HG02970 (cell line): ENCODE measurements at regions not wholly inside any gene's neighbourhood (a gene's known extent, or its start where the extent isn't known, plus 50 kb on each side); places are given as distances from the start of the nearest gene placed in this dataset.
"Not testable (repeated sequence)": the region's sequence is repeated elsewhere in the genome, so short reads cannot be mapped to it uniquely, and the experiment has no call there.

ENCODE experiments used
- ATAC-seq: cut with Tn5 transposase; IDR thresholded peaks from one replicate; pipeline ENCODE4 v1.9.1; 2021; ENCODE audit warnings: mild to moderate bottlenecking, moderate library complexity, moderate number of reproducible peaks; ENCODE audit not compliant: unreplicated experiment, low FRiP score

DNA sequence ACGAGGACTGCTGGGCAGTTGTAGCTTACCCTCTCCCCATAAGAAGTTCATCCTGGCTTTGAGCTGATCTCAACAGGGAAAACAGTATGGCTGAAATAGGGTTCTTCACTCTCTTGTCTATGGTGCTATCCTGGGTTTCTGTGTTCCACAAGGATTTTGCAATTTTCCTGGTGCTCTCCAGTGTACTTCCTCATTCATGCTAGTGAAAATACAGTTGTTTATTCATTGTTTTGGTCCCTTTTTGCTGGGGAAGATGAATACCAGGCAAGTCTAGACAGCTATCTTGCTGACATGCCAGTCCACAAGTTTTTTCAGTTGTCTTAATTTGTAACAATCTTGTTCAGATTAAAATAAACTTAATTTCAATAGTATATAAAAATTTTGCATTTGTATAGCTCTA, 306.5 kb downstream of the DLEU7 start:
- ATAC-seq = no peak

DNA sequence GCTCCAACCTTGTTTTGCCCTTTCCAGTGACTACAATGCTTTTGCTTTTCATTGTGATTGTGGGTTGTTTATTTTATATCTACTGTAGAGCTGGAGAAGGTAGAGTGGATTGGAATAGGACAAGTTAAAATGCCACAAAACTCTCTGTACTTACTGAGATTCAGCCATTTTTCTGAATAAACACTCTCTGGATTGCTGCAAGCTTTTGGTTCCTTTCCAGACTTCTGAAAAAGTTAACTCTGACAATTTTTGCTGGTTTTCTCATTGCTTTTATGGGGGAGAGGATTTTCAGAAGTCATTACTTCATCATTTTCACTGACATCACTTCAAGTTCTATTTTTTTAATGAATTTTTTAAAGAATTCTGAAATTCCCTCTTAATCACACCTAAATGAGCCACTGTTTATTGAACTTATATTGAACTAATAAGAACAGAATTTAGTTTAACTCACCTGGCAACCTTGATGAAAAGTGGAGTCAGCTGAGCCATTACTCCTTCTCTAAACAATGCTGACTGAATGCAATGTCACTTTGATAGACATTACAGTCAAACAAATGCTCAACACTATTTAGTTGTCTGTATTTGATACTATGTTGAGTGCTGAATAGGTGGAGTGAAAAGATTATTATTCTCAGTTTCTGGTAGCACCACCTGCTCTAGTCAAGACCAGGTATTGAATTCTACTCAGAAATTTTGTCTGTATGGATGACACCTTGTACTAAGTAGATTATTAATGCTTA, 303.5 kb downstream of the DLEU7 start:
- ATAC-seq = no peak

DNA sequence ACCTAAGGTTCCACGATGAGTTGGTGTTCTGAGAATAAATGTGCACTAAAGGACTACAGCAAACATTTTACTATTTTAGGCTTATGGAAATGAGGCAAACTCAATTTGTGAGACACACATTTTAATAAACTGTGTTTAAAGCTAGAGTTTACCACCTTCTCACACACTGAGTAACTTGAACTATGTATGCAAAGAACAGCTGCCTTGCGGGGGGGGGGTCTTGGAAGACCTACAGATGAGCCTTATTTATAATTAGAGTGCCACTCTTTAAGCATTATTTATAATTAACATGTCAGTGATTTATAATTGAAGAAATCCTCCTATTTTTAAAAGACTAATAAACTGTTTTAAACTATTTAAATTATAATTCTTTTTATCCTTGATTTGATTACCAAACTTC, 300.4 kb downstream of the DLEU7 start:
- no peak for ATAC-seq

DNA sequence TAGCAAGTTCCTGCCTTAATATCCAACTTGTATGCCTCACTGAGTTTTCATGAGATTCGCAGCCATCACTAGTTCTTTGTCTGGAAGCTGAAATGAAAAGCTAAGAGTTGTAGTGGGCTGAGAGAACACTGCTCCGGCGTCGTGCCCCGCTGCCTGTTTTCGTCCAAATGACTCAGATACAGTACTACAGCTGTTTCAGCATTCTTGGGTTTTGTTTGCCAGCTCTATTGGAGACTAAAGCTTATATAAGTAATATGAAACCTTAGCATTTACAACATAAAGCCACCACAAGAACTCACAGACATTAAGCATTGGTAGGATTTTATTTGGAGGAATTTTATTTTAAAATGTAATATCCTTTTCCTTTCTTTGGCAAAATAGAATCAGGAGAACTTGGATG, 299.7 kb downstream of the DLEU7 start:
- ATAC-seq = no peak

DNA sequence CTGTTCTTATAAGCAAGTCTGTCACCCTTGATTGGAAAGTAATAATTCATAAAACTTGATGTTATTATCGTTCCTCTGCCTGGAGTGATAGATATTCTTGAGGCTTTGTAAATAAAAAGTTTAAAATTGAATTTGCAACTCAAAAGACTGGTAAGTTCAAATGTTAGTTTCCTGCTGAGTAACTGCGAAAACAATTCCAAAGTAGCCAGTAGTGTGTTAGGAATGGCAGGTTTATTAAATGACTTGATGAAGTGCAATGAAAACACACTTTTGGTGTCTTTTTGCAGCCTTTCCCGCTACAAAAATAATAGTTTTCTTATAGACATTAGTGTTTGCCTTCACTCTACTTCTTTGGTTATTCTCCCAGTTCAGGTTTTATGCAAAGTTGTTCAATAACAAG, 299.3 kb downstream of the DLEU7 start:
- no peak for ATAC-seq

DNA sequence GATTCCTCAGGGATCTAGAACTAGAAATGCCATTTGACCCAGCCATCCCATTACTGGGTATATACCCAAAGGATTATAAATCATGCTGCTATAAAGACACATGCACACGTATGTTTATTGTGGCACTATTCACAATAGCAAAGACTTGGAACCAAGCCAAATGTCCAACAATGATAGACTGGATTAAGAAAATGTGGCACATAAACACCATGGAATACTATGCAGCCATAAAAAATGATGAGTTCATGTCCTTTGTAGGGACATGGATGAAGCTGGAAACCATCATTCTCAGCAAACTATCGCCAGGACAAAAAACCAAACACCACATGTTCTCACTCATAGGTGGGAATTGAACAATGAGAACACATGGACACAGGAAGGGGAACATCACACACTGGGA, 296.3 kb downstream of the DLEU7 start:
- not testable (repeated sequence) for ATAC-seq

DNA sequence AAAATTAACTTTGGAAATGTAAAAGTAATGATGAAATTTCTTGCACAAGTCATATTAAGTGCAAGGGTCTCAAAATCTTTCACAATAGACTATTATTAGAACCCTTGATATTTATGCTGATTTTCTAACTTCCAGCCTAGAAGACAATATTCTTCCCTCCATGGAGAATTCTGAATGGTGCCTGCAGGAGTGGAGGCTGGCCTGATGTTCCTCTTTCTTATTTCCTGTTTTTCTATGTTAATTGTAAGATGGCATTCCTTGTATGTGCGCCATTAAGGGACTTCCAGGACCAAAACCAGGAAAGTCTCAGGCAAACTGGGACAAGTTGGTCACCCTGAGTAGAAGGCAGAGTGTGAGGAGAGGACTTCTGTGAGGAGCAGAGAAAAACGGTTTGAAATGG, 294.9 kb downstream of the DLEU7 start:
- ATAC-seq = no peak

DNA sequence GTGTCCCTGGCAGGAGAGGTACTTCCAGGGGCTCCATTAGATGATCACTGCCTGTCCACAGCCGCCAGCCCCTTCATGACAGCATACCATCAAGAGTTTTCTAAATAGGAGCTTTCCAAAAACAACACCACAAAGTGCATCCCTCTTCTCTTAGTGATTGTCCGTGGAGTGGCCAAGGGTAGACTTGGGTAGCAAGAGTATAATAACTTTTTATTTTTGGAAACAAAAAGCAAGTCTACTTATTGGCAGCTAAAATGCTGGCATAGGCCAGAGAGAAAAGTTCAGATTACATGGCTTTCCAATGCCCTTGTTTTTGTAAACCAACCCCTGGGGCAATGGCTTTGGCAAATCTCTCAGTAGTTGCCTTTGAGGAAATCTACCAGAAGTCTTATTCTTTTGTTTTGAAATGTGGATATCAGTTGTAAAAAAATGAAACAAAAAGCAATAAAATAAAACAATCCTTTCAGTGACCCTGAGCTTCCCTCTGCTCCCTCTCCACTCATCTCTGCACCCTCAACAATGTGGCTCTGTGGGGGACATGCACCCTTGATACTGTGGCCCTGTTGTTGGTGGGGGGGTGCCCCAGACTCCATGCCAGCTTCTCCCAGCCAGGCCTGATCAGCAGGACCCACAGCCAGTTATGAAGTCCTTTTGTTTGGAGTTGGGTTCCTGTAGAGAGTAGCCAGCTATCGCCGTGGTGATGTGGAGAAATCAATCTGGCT, 294.1 kb downstream of the DLEU7 start:
- ATAC-seq = no peak

DNA sequence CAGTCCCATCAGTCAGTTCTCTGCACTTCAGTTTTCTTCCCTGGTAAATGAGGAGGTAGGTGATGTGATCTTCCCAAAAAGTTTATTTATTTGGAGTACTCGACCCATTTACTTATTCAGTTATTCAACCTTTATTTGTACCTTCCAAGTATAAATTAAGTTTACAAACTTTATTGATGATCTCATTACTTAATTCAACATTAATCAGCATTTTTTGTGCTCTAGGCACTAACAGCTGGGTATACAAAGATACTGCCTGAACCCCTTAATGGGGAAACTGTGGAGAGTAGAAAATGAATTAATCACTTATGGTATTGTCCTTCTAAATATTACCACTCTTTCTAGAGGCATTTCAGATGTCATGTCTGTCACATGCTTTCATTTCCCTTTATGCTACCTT, 293.3 kb downstream of the DLEU7 start:
- no peak for ATAC-seq

DNA sequence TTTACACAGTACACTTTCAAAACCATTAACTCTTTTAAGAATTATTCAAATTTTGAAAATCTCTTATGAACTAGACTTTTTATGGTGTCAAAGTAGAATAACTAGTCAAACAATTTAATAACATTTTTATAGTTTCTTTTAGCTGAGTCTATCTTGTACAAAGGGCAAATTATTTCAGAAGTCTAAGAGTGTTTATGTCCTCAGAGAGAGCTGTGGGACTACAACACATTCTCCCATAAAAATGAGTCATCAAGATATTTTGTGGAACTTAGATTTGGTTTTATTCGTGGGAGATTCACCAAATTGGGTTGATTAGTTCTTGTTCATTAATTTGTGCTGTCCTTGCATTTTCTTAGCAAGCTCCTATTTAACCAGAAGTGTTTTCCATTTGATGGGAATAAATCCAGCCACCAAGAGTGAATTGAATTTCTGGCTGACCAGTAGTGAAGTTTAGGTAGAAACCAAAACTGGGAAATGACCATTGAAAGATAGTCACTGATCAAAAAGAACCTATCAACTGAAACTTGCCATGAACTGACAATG, 291.0 kb downstream of the DLEU7 start:
- no peak for ATAC-seq

DNA sequence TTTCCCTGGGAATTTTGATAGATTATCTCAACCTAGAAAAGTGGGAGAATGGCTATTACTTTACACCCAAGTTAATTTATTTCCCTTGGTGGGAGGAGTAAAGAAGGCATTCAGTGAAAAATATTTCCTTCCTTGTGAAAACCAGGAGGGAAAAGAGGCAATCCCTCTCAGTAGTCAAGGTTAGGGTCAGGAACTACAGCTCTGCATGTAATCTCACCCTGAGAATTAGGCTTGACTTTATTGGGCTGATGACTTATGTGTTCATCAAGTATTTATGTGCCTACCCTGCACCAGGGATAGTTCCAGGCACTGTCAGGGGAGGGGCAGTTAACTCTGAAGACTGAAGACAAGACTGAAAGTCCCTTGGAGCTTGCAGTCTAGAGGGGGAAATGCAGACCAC, 281.8 kb downstream of the DLEU7 start:
- ATAC-seq = no peak

DNA sequence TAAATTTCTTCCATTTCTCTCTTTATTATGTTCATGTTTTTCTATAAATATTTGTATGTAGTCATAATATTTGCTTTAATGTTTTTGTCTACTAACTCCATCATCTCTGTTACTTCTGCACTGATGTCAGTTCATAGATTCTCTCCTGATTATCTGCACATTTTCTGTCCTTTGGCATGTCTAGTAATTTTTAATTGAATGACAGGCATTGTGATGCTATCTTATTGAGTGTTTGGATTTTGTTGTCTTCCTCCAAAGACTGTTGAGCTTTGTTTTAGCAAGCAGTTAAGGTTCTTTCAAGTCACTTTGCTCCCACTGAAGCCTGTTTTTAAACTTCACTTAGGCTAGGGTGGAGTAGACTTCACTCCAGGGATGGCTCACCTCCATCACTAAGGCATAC, 276.8 kb downstream of the DLEU7 start:
- no peak for ATAC-seq

DNA sequence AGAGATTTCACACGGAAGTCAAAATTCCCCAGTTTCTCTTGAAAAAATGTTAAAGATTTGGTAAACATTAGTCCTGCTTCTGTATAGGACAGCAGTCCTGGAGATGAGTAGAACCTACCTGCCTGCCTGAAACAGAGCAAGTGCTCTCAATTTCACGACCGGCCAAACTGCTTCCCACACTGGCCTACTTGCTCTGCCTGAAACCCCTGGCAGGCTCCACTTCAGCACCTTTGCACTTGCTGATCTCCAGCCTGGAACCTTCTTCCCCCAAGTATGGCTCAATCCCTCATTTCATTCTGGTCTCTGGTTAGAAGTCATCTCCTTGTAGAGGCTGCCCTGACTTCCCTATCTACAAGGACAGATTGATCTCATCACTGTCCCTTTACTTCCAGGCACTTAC, 271.4 kb downstream of the DLEU7 start:
- no peak for ATAC-seq

DNA sequence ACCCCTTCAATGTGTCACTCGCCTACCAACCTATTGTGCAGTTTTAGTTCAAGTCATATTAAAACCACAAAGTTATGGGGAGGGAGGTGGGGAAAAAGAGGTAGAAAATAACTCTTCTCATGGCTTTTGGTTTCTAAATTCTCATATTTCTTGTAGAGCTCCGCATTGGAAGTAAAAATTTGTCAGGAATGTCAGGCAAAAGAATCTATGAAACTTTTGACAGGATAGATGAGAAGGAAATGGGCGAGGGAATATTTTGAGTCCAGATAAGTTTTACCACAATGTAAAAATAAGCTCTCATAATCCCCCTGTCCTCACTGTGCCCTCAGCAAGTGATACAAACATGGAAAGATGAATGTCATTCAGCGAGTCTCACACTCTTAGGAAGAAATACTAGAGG, 270.4 kb downstream of the DLEU7 start:
- no peak for ATAC-seq

DNA sequence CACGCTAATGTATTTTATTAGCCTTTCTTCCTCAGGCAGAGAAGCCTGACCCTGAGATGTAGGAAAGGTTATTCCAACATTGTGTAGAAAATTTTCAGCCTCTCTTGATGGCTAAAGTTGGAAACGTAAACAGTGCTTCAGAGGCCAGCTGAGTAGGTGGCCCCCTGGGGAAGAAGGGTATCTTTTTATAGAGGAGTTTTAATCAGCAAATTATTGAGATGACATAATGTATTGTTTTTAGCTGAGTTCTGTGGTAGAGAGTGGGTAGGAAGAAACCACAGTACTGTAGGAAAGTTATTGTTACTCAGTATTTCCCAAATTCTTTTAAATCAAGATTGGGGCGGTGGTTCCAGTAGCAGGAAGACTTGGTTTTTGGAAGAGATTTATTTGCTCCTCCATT, 268.8 kb downstream of the DLEU7 start:
- no peak for ATAC-seq

DNA sequence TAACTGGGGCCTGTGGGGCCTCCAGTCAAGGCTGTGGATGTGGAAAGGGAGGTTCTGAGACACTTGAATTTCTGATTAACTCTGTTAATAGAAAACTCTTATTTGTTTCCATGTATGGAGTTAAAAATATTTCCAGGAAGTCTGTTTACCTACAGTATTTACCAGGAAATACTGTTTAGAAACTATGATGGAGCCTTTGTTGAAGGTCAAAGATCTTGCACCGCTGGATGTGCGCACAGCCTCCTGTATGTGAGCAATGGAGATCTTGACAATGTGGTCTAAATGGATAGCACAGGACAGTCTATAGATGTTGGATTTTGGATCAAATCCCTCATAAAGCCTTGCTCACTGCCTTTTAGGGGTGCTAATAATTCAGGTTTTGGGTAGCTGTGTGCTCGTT, 268.4 kb downstream of the DLEU7 start:
- no peak for ATAC-seq

DNA sequence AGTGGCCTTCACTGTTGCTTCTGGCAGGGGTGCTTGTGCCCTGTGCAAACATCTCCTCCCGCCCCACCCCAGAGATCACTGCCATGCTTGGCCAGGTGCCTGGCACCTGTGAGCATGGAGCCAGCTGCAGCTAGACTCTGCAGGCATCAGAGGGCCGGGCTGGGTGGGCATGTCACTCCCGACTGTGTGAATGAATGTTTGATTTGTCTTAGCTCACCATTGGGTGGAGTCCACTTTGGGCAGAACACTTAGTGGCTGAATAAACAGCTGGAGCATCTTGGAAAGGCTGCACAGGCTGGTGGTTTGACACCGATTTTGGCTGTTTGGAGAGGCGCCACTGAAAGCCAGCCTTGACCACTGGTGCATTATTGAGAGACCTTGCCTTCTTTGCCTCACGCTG, 267.3 kb downstream of the DLEU7 start:
- no peak for ATAC-seq

DNA sequence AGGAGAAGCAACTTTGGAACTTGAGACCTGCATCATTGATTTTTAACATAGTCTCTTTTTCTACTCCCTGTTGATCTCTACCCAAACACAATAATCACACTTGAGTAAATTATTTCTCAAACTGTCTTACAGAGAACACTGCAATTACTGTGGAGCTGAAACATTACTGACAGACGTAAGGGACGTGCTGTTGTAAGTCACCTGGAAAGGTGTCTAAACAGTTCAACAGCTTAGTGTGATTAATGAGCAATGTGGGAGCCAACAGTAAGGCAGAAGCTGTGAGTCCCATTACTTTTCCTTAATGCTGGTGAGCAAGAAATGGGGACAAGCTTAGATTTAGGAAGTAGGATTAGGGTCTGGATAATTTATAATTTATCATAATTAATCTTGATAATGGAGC, 265.7 kb downstream of the DLEU7 start:
- no peak for ATAC-seq

DNA sequence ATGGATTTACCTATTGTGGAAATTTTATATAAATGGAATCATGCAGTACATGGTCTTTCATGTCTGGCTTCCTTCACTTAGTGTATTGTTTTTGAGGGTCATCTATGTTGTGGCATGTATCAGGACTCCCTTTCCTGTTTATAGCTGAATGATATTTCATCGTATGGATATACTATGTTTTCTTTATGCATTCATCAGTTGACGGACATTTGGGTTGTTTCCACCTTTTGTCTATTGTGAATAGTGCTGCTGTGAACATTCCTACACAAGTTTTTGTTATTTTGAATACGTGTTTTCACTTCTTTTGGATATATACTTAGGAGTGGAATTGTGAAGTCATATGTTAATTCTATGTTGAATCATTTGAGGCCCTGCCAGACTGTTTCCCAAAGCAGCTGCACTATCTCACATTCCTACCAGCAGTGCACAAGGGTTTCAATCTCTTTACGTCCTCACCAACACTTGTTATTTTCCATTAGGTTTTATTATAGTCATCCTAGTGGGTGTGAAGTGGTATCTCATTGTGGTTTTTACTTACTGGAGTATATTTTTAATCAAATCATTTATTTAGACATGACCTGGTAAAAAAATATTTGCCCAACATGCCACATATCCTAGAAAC, 262.7 kb downstream of the DLEU7 start:
- no peak for ATAC-seq

DNA sequence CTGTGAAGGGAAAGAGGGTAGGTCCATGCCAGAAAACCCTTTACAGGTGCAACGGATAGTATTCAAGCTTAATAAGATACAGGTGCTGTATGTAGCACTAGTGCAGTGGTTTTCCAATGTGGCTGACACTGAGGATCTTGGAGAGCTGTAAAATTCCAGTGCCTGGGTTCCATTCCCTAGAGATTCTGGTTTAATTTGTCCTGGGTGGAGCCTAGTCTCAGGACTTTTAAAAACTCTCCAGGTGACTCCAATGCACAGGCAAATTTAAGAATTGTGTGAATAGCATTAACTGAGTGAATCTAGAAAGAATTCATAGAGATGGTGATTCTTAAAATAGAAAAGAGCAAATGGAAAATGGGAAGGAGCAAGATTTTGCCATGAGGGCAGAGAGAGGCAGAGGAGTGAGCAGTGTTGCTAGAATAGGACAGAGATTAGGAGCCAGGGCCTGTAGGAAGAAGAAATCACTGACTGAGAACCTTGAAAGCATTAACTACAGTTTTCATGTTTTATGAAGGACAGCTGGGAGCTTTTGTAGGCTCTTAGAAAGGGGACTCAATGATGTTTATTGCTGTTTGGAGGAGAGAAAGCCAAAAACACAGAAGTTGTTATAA, 261.8 kb downstream of the DLEU7 start:
- ATAC-seq = no peak
